ENCODE measurements at regions not wholly inside any gene's neighbourhood (a gene's known extent, or its start where the extent isn't known, plus 50 kb on each side); places are given as distances from the start of the nearest gene placed in this dataset.

- no peak for DNase-seq (ENCODE audit: low spot score)
- H3K4me3 ChIP-seq, result no peak overlapping the region
- no peaks in the 10 kb centered on the region for H3K36me3 ChIP-seq
- TF ChIP-seq CTCF (IDR thresholded peaks at IDR 0.05), result no peak
- H3K4me1 ChIP-seq, result no peaks in the 10 kb centered on the region
- H3K9me3 ChIP-seq, result no peaks in the 10 kb centered on the region
- no peak overlapping the region for H3K27ac ChIP-seq
- H3K27me3 ChIP-seq, result no peaks in the 10 kb centered on the region
Measured at GRCh38 chr10:4595719-4596319, 230.2 kb upstream of the AKR1E2 start.

- DNase-seq (ENCODE audit: low spot score), result no peak
- TF ChIP-seq CTCF (IDR thresholded peaks at IDR 0.05), result no peak
- H3K4me3 ChIP-seq, result no peak overlapping the region
- H3K27ac ChIP-seq, result no peak overlapping the region
- no peaks in the 10 kb centered on the region for H3K36me3 ChIP-seq
- H3K27me3 ChIP-seq, result no peaks in the 10 kb centered on the region
- no peaks in the 10 kb centered on the region for H3K9me3 ChIP-seq
- no peaks in the 10 kb centered on the region for H3K4me1 ChIP-seq
Measured at GRCh38 chr10:4590807-4591206, 235.2 kb upstream of the AKR1E2 start.

- H3K4me1 ChIP-seq, result no peaks in the 10 kb centered on the region
- H3K4me3 ChIP-seq, result no peak overlapping the region
- DNase-seq (ENCODE audit: low spot score), result no peak
- no peak for TF ChIP-seq CTCF (IDR thresholded peaks at IDR 0.05)
- H3K9me3 ChIP-seq, result no peaks in the 10 kb centered on the region
- no peak overlapping the region for H3K27ac ChIP-seq
- no peaks in the 10 kb centered on the region for H3K27me3 ChIP-seq
- H3K36me3 ChIP-seq, result no peaks in the 10 kb centered on the region
Measured at GRCh38 chr10:4588824-4589223, 237.2 kb upstream of the AKR1E2 start.

GRCh38 chr10:4587466-4587865 is 238.5 kb upstream of the AKR1E2 start:
- H3K4me3 ChIP-seq, result no peak overlapping the region
- no peaks in the 10 kb centered on the region for H3K9me3 ChIP-seq
- H3K36me3 ChIP-seq, result no peaks in the 10 kb centered on the region
- no peak overlapping the region for H3K27ac ChIP-seq
- DNase-seq (ENCODE audit: low spot score), result no peak
- no peaks in the 10 kb centered on the region for H3K4me1 ChIP-seq
- no peaks in the 10 kb centered on the region for H3K27me3 ChIP-seq
- no peak for TF ChIP-seq CTCF (IDR thresholded peaks at IDR 0.05)

GRCh38 chr10:4586776-4587175 is 239.2 kb upstream of the AKR1E2 start:
- no peaks in the 10 kb centered on the region for H3K36me3 ChIP-seq
- TF ChIP-seq CTCF (IDR thresholded peaks at IDR 0.05), result no peak
- H3K9me3 ChIP-seq, result no peaks in the 10 kb centered on the region
- no peak overlapping the region for H3K4me3 ChIP-seq
- DNase-seq (ENCODE audit: low spot score), result no peak
- no peaks in the 10 kb centered on the region for H3K4me1 ChIP-seq
- H3K27me3 ChIP-seq, result no peaks in the 10 kb centered on the region
- no peak overlapping the region for H3K27ac ChIP-seq

GRCh38 chr10:4581929-4582328 is 244.1 kb upstream of the AKR1E2 start:
- no peak overlapping the region for H3K27ac ChIP-seq
- no peaks in the 10 kb centered on the region for H3K27me3 ChIP-seq
- DNase-seq (ENCODE audit: low spot score), result no peak
- no peaks in the 10 kb centered on the region for H3K4me1 ChIP-seq
- no peak for TF ChIP-seq CTCF (IDR thresholded peaks at IDR 0.05)
- H3K36me3 ChIP-seq, result no peaks in the 10 kb centered on the region
- no peak overlapping the region for H3K4me3 ChIP-seq
- no peaks in the 10 kb centered on the region for H3K9me3 ChIP-seq

Measured in right atrium auricular region (tissue), 2 donors.